ENCODE measurements at regions not wholly inside any gene's neighbourhood (a gene's known extent, or its start where the extent isn't known, plus 50 kb on each side); places are given as distances from the start of the nearest gene placed in this dataset.

- FAIRE-seq (no peak), DNase-seq (ENCODE audit: insufficient read length, low spot score) (no peak)
- no peak for TF ChIP-seq POLR2AphosphoS5 (IDR thresholded peaks at IDR 0.05; ENCODE audit: low read depth, low read length)
- no peak for TF ChIP-seq SPI1 (IDR thresholded peaks at IDR 0.05; ENCODE audit: low read depth, low read length)
- TF ChIP-seq TAF1 (IDR thresholded peaks at IDR 0.05; ENCODE audit: low read depth, low read length): no peak
- no peak for TF ChIP-seq PAX5 (IDR thresholded peaks at IDR 0.05; ENCODE audit: insufficient read depth, low read length, severe bottlenecking)
- no peak for TF ChIP-seq POLR2A (IDR thresholded peaks at IDR 0.05; ENCODE audit: low read depth, low read length)
- TF ChIP-seq POU2F2 (IDR thresholded peaks at IDR 0.05; ENCODE audit: low read depth, low read length): no peak
These were observed 361.8 kb downstream of the KCNRG start for GRCh38 chr13:50376895-50377575.

GRCh38 chr13:50377726-50378270 lies 362.6 kb downstream of the KCNRG start:
- FAIRE-seq (no peak), DNase-seq (ENCODE audit: insufficient read length, low spot score) (no peak)
- TF ChIP-seq PAX5 (IDR thresholded peaks at IDR 0.05; ENCODE audit: insufficient read depth, low read length, severe bottlenecking): no peak
- TF ChIP-seq POLR2A (IDR thresholded peaks at IDR 0.05; ENCODE audit: low read depth, low read length): no peak
- TF ChIP-seq POU2F2 (IDR thresholded peaks at IDR 0.05; ENCODE audit: low read depth, low read length): no peak
- TF ChIP-seq SPI1 (IDR thresholded peaks at IDR 0.05; ENCODE audit: low read depth, low read length): no peak
- no peak for TF ChIP-seq TAF1 (IDR thresholded peaks at IDR 0.05; ENCODE audit: low read depth, low read length)

GRCh38 chr13:50378509-50379044 lies 363.3 kb downstream of the KCNRG start:
- FAIRE-seq: no peak
- TF ChIP-seq PAX5 (IDR thresholded peaks at IDR 0.05; ENCODE audit: insufficient read depth, low read length, severe bottlenecking): no peak
- TF ChIP-seq TAF1 (IDR thresholded peaks at IDR 0.05; ENCODE audit: low read depth, low read length): no peak
- no peak for DNase-seq (ENCODE audit: insufficient read length, low spot score)

GRCh38 chr13:50379584-50379983 lies 364.3 kb downstream of the KCNRG start:
- TF ChIP-seq PAX5 (IDR thresholded peaks at IDR 0.05; ENCODE audit: insufficient read depth, low read length, severe bottlenecking) (no peak), POU2F2 (IDR thresholded peaks at IDR 0.05; ENCODE audit: low read depth, low read length) (no peak), POLR2AphosphoS5 (IDR thresholded peaks at IDR 0.05; ENCODE audit: low read depth, low read length) (no peak), POLR2A (IDR thresholded peaks at IDR 0.05; ENCODE audit: low read depth, low read length) (no peak), TAF1 (IDR thresholded peaks at IDR 0.05; ENCODE audit: low read depth, low read length) (no peak), SPI1 (IDR thresholded peaks at IDR 0.05; ENCODE audit: low read depth, low read length) (no peak)
- no peak for FAIRE-seq
- DNase-seq (ENCODE audit: insufficient read length, low spot score): no peak

GRCh38 chr13:50380905-50381304 lies 365.7 kb downstream of the KCNRG start:
- FAIRE-seq (no peak), DNase-seq (ENCODE audit: insufficient read length, low spot score) (no peak)
- TF ChIP-seq SPI1 (IDR thresholded peaks at IDR 0.05; ENCODE audit: low read depth, low read length) (no peak), POLR2A (IDR thresholded peaks at IDR 0.05; ENCODE audit: low read depth, low read length) (no peak), POU2F2 (IDR thresholded peaks at IDR 0.05; ENCODE audit: low read depth, low read length) (no peak), TAF1 (IDR thresholded peaks at IDR 0.05; ENCODE audit: low read depth, low read length) (no peak), PAX5 (IDR thresholded peaks at IDR 0.05; ENCODE audit: insufficient read depth, low read length, severe bottlenecking) (no peak), POLR2AphosphoS5 (IDR thresholded peaks at IDR 0.05; ENCODE audit: low read depth, low read length) (no peak)

- DNase-seq (ENCODE audit: insufficient read length, low spot score) (no peak), FAIRE-seq (no peak)
- TF ChIP-seq SPI1 (IDR thresholded peaks at IDR 0.05; ENCODE audit: low read depth, low read length): no peak
- no peak for TF ChIP-seq POU2F2 (IDR thresholded peaks at IDR 0.05; ENCODE audit: low read depth, low read length)
- no peak for TF ChIP-seq PAX5 (IDR thresholded peaks at IDR 0.05; ENCODE audit: insufficient read depth, low read length, severe bottlenecking)
- no peak for TF ChIP-seq POLR2AphosphoS5 (IDR thresholded peaks at IDR 0.05; ENCODE audit: low read depth, low read length)
- TF ChIP-seq TAF1 (IDR thresholded peaks at IDR 0.05; ENCODE audit: low read depth, low read length): no peak
- no peak for TF ChIP-seq POLR2A (IDR thresholded peaks at IDR 0.05; ENCODE audit: low read depth, low read length)
These were observed 367.3 kb downstream of the KCNRG start for GRCh38 chr13:50382511-50382910.

- no peak for FAIRE-seq
- DNase-seq (ENCODE audit: insufficient read length, low spot score): no peak
- TF ChIP-seq TAF1 (IDR thresholded peaks at IDR 0.05; ENCODE audit: low read depth, low read length): no peak
- no peak for TF ChIP-seq POLR2AphosphoS5 (IDR thresholded peaks at IDR 0.05; ENCODE audit: low read depth, low read length)
- no peak for TF ChIP-seq PAX5 (IDR thresholded peaks at IDR 0.05; ENCODE audit: insufficient read depth, low read length, severe bottlenecking)
- TF ChIP-seq SPI1 (IDR thresholded peaks at IDR 0.05; ENCODE audit: low read depth, low read length): no peak
- no peak for TF ChIP-seq POLR2A (IDR thresholded peaks at IDR 0.05; ENCODE audit: low read depth, low read length)
- TF ChIP-seq POU2F2 (IDR thresholded peaks at IDR 0.05; ENCODE audit: low read depth, low read length): no peak
These were observed 367.7 kb downstream of the KCNRG start for GRCh38 chr13:50382951-50383350.

- TF ChIP-seq POU2F2 (IDR thresholded peaks at IDR 0.05; ENCODE audit: low read depth, low read length) (no peak), POLR2A (IDR thresholded peaks at IDR 0.05; ENCODE audit: low read depth, low read length) (no peak), SPI1 (IDR thresholded peaks at IDR 0.05; ENCODE audit: low read depth, low read length) (no peak), TAF1 (IDR thresholded peaks at IDR 0.05; ENCODE audit: low read depth, low read length) (no peak), PAX5 (IDR thresholded peaks at IDR 0.05; ENCODE audit: insufficient read depth, low read length, severe bottlenecking) (no peak), POLR2AphosphoS5 (IDR thresholded peaks at IDR 0.05; ENCODE audit: low read depth, low read length) (no peak)
- DNase-seq (ENCODE audit: insufficient read length, low spot score): no peak
- FAIRE-seq: no peak
These were observed 369.5 kb downstream of the KCNRG start for GRCh38 chr13:50384724-50385123.

- FAIRE-seq: no peak
These were observed 371.4 kb downstream of the KCNRG start for GRCh38 chr13:50386541-50387050.

More at GRCh38 chr13:50386541-50387050, 371.4 kb downstream of the KCNRG start:
- no peak for DNase-seq (ENCODE audit: insufficient read length, low spot score)
- TF ChIP-seq POLR2A (IDR thresholded peaks at IDR 0.05; ENCODE audit: low read depth, low read length) (no peak), POLR2AphosphoS5 (IDR thresholded peaks at IDR 0.05; ENCODE audit: low read depth, low read length) (no peak), TAF1 (IDR thresholded peaks at IDR 0.05; ENCODE audit: low read depth, low read length) (no peak), PAX5 (IDR thresholded peaks at IDR 0.05; ENCODE audit: insufficient read depth, low read length, severe bottlenecking) (no peak), POU2F2 (IDR thresholded peaks at IDR 0.05; ENCODE audit: low read depth, low read length) (no peak), SPI1 (IDR thresholded peaks at IDR 0.05; ENCODE audit: low read depth, low read length) (no peak)

Measured in GM12891 (cell line).